CD4-positive, alpha-beta T cell treated with Interleukin-1 beta for 1 hour (primary cell): ENCODE measurements at regions not wholly inside any gene's neighbourhood (a gene's known extent, or its start where the extent isn't known, plus 50 kb on each side); places are given as distances from the start of the nearest gene placed in this dataset.
"Not testable (repeated sequence)": the region's sequence is repeated elsewhere in the genome, so short reads cannot be mapped to it uniquely, and the experiment has no call there.

Experiments used
- DNase-seq, 2 donors: peaks; one replicate each; pipeline ENCODE4 v3.0.0-alpha.2; 2020 to 2022

DNA sequence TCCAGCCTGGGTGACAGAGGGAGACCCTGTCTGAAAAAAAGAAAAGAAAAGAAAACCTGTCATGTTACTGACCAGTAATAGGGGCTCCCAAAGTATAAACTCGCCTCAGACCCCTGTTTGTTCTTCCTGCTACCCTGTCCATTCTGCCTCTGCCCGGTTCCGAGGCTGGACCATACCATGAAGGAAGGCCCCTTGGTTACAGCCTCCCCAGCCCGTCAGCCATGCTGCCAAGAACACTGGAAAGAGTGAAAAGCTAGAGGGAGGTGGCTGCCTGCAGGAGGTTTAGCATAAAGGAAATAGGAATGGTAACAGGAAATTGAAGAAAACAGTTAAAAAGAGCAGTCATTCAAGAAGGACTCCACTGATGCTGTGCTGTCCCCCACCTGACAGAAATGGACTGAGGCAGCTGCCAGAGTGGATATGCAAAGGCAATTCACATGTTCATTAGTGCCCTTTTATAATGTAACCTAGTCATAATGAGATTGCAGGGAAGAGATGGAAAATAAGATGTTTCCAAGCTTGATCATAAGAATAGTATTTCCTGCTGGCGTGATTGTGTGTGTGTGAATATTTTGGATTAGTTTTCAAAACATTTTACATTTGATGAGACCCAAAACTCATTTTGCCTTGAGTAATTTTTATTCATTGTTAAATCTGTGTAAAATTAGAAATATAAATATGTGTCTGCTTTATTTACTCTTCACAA lies 102.6 kb downstream of the GOSR1 start:
- DNase-seq: no peak

DNA sequence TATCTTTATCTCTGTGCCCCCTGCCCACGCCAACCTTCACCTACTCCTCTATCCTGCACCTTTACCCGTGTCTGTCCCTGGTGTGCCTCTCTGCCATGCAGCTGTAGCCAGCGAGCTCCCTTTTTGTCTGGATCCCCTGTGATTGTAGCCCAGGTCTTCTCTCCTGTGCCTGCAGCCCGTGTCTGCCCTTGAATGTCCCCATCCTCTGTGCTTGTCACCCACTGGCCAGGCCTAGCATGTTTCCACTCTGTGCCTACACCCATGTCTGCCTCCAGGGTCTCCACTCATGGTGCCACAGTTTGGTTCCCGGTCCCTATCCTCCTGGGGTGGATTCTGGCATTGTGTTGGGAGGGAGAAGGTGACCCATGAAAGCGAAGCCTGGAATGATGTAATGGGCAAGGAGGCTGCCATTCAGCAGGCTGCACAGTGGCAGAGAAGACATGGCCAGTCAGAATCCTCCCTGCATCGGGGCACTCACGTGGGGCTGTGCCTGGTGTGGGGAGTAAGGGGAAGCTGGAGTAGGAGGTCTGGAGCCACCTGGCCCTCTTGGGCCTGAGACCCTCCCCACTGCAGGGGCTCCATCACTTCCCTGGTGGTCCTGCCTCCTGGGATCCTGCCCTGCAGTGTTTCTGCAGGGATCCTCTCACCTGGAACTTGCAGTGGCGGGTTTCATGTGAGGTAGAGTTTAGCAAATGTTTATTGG lies 101.0 kb downstream of the GOSR1 start:
- DNase-seq: not testable (repeated sequence)
